HepG2 (cell line): ENCODE measurements at regions not wholly inside any gene's neighbourhood (a gene's known extent, or its start where the extent isn't known, plus 50 kb on each side); places are given as distances from the start of the nearest gene placed in this dataset.

Experiments
- ATAC-seq: fragments of 200-7000 bp; cut with Tn5 transposase; 3 replicates; pipeline ENCODE4 v1.9.1; 2020; ENCODE audit warnings: mild to moderate bottlenecking, moderate library complexity
- BruUV-seq: library from RNA; stranded (reverse); fragments of 400-500 nt; replicated peaks from 2 replicates; lab custom pipeline; 2021; lab: Mats Ljungman, UMichigan
- CTCF ChIA-PET: fragments of 300-600 bp; formaldehyde crosslinking; extraction: SDS; loops from one replicate; lab custom pipeline; 2021; ENCODE audit warnings: low total read pairs, inconsistent platforms, low intra/inter-chr PET ratio; lab: Yijun Ruan, JAX
- POLR2A ChIA-PET: fragments of 350-600 bp; sonication (Branson Sonifier 250); formaldehyde crosslinking; loops from one replicate; lab custom pipeline; 2020; ENCODE audit warnings: antibody characterized with exemption, inconsistent platforms; lab: Yijun Ruan, JAX
- DNase-seq: peaks from one replicate; pipeline ENCODE4 v3.0.0-alpha.2; 2015; ENCODE audit warnings: low spot score
- FAIRE-seq: peaks from 3 replicates; lab custom pipeline; 2011; peaks lifted over from hg19 to GRCh38; lab: Jason Lieb, UNC
- H2AFZ ChIP-seq: one replicate; pipeline ENCODE4 v1.6.1; 2011; ENCODE audit warnings: low read length, inconsistent platforms
- H3K27ac ChIP-seq: fragments of 300-600 bp; 3 replicates; pipeline ENCODE4 v1.8.0; 2011; ENCODE audit warnings: mixed run types, mild to moderate bottlenecking, mixed read lengths, low read length, inconsistent platforms; ENCODE audit not compliant: insufficient read depth; ENCODE audit errors: extremely low read length
- H3K27me3 ChIP-seq, 2 experiments: fragments of 200-600 bp in 1 of 2; 2 replicates in 1 of 2; 3 replicates in 1 of 2; pipeline versions ENCODE4 v1.6.0 to v1.8.0; 2011; ENCODE audit warnings: low read length in 2 of 2, mild to moderate bottlenecking in 2 of 2, moderate library complexity in 2 of 2, inconsistent platforms in 1 of 2; ENCODE audit not compliant: insufficient read depth in 2 of 2, control insufficient read depth in 1 of 2
- H3K36me3 ChIP-seq, 2 experiments: fragments of 200-600 bp in 1 of 2; replicated peaks in 1 of 2; 2 replicates in 1 of 2; 3 replicates in 1 of 2; pipeline versions ENCODE4 v1.5.1 to v1.8.0; 2011; ENCODE audit warnings: low read length in 2 of 2, inconsistent platforms in 1 of 2; ENCODE audit not compliant: insufficient read depth in 2 of 2, control insufficient read depth in 1 of 2
- H3K4me1 ChIP-seq: 2 replicates; pipeline ENCODE4 v1.5.1; 2012; ENCODE audit warnings: low read length, inconsistent platforms; ENCODE audit not compliant: insufficient read depth
- H3K4me2 ChIP-seq: 2 replicates; pipeline ENCODE4 v1.6.0; 2011; ENCODE audit warnings: low read depth, low read length, inconsistent platforms
- H3K4me3 ChIP-seq, 3 experiments: fragments of 200-600 bp in 1 of 3; sonication (generic), shearing (Covaris generic) in 1 of 3; replicated peaks in 1 of 3; 2 replicates each; pipeline ENCODE4 v1.5.1; 2011 to 2016; ENCODE audit warnings: low read length in 3 of 3, inconsistent platforms in 2 of 3, low read depth in 2 of 3, mild to moderate bottlenecking in 2 of 3, control low read depth in 1 of 3, mixed read lengths in 1 of 3; ENCODE audit not compliant: insufficient read depth in 1 of 3
- H3K79me2 ChIP-seq: one replicate; pipeline ENCODE4 v1.6.1; 2011; ENCODE audit warnings: low read length, inconsistent platforms; ENCODE audit not compliant: insufficient read depth
- H3K9ac ChIP-seq: 2 replicates; pipeline ENCODE4 v1.6.0; 2011; ENCODE audit warnings: mild to moderate bottlenecking, low read depth, low read length, inconsistent platforms; ENCODE audit not compliant: insufficient read depth
- H3K9me3 ChIP-seq: 2 replicates; pipeline ENCODE4 v1.5.1; 2012; ENCODE audit warnings: mild to moderate bottlenecking, low read length
- H4K20me1 ChIP-seq: 2 replicates; pipeline ENCODE4 v1.6.0; 2011; ENCODE audit warnings: inconsistent platforms, mild to moderate bottlenecking, low read length, moderate library complexity; ENCODE audit not compliant: insufficient read depth
- ATM ChIP-seq: fragments of 450-650 bp; IDR thresholded peaks from 2 replicates; pipeline ENCODE4 v1.7.1; 2017; ENCODE audit warnings: mild to moderate bottlenecking, borderline replicate concordance
- GTF3A ChIP-seq: sonication (generic); formaldehyde crosslinking; conservative IDR thresholded peaks from 2 replicates; pipeline ENCODE4 v1.4.0; 2020; ENCODE audit warnings: mild to moderate bottlenecking, missing genetic modification reagents
- IKZF5 ChIP-seq: IDR thresholded peaks from 2 replicates; pipeline ENCODE4 v1.6.1; 2018; ENCODE audit warnings: missing genetic modification reagents, mild to moderate bottlenecking, missing compliant biosample characterization
- MAF1 ChIP-seq: sonication (generic); formaldehyde crosslinking; IDR thresholded peaks from 2 replicates; pipeline ENCODE4 v1.5.0; 2020; ENCODE audit warnings: missing genetic modification reagents, borderline replicate concordance
- NFE2L1 ChIP-seq: sonication (generic); formaldehyde crosslinking; IDR thresholded peaks from 2 replicates; pipeline ENCODE4 v1.4.0; 2020; ENCODE audit warnings: missing genetic modification reagents, mild to moderate bottlenecking, borderline replicate concordance
- NR2F2 ChIP-seq: IDR thresholded peaks from 2 replicates; pipeline ENCODE4 v1.6.1; 2012; ENCODE audit warnings: low read depth, inconsistent platforms, borderline replicate concordance
- PITX1 ChIP-seq: sonication (generic); formaldehyde crosslinking; IDR thresholded peaks from 2 replicates; pipeline ENCODE4 v1.5.1; 2020; ENCODE audit warnings: mild to moderate bottlenecking, missing genetic modification reagents
- PLRG1 ChIP-seq: fragments of 450-650 bp; conservative IDR thresholded peaks from 2 replicates; pipeline ENCODE4 v1.6.1; 2016
- ZKSCAN8 ChIP-seq: IDR thresholded peaks from 2 replicates; pipeline ENCODE4 v1.6.1; 2016; ENCODE audit warnings: borderline replicate concordance, missing genetic modification reagents, missing compliant biosample characterization
- ZNF205 ChIP-seq: IDR thresholded peaks from 2 replicates; pipeline ENCODE4 v1.6.1; 2018; ENCODE audit warnings: missing biosample characterization, missing genetic modification reagents
- ZNF224 ChIP-seq: sonication (generic); formaldehyde crosslinking; IDR thresholded peaks from 2 replicates; pipeline ENCODE4 v1.5.0; 2020; ENCODE audit warnings: mild to moderate bottlenecking, missing genetic modification reagents
- ZNF280B ChIP-seq: sonication (generic); formaldehyde crosslinking; IDR thresholded peaks from 2 replicates; pipeline ENCODE4 v1.5.0; 2020; ENCODE audit warnings: missing genetic modification reagents, mild to moderate bottlenecking, borderline replicate concordance
- ZNF337 ChIP-seq: sonication (generic); formaldehyde crosslinking; IDR thresholded peaks from 2 replicates; pipeline ENCODE4 v1.5.1; 2020; ENCODE audit warnings: missing genetic modification reagents, low read depth, mild to moderate bottlenecking, borderline replicate concordance
- ZNF773 ChIP-seq: sonication (generic); formaldehyde crosslinking; IDR thresholded peaks from 2 replicates; pipeline ENCODE4 v1.4.0; 2020; ENCODE audit warnings: missing genetic modification reagents, borderline replicate concordance
- WGBS: methylation state at CpG from one replicate; pipeline ENCODE4 v1.1.6; 2017; ENCODE audit warnings: low lambda C conversion rate; 5-methylcytosine and 5-hydroxymethylcytosine counted together
- in situ Hi-C: cut with HindIII; loops from 2 replicates; pipeline ENCODE4 v1.10.0; 2017; ENCODE audit warnings: low pct_unique_long_range_greater_than_20kb; ENCODE audit not compliant: extremely low pct_ligation_motif_present
- intact Hi-C: fragments of 100-400 bp; cut with micrococcal nuclease; formaldehyde crosslinking; loops from one replicate; pipeline ENCODE4 v1.10.0; 2022; ENCODE audit not compliant: unreplicated experiment

GRCh38 chr5:97778451-97778850, 595.4 kb upstream of the RIOK2 start:
- no peak for DNase-seq
- Histone ChIP-seq H3K79me2 (no peaks in the 10 kb centered on the region), H3K27ac (no peak overlapping the region), H4K20me1 (no peaks in the 10 kb centered on the region), H3K9me3 (peaks cover 35% of the 10 kb centered on the region), H3K4me3 (no peak overlapping the region), H3K9ac (no peak overlapping the region), H3K36me3 (no peaks in the 10 kb centered on the region), H2AFZ (no peak overlapping the region), H3K27me3 (no peaks in the 10 kb centered on the region), H3K4me1 (no peaks in the 10 kb centered on the region), H3K4me2 (no peak overlapping the region)
- ChIA-PET POLR2A (no interaction called here), CTCF (no interaction called here)
- no peak for FAIRE-seq
- 23% methylated on average over 2 of the region's 2 CpGs for WGBS
- in situ Hi-C loops, result no loop called here
- no TSS peak for BruUV-seq
- ATAC-seq, result no peak
- TF ChIP-seq IKZF5 (CRISPR knock-in tag), result no peak
- no peak for TF ChIP-seq ZNF205
- no peak for TF ChIP-seq ZKSCAN8 (CRISPR knock-in tag)
- TF ChIP-seq GTF3A (CRISPR knock-in tag), result no peak
- no peak for TF ChIP-seq NR2F2
- TF ChIP-seq ZNF224 (CRISPR knock-in tag), result no peak
- TF ChIP-seq PLRG1, result no peak
- TF ChIP-seq ATM, result no peak
- no peak for TF ChIP-seq PITX1 (CRISPR knock-in tag)
- TF ChIP-seq NFE2L1 (CRISPR knock-in tag), result no peak
- no peak for TF ChIP-seq MAF1 (CRISPR knock-in tag)
- TF ChIP-seq ZNF337 (CRISPR knock-in tag), result no peak
- no peak for TF ChIP-seq ZNF280B (CRISPR knock-in tag)
- no peak for TF ChIP-seq ZNF773 (CRISPR knock-in tag)
- intact Hi-C loops, result no loop called here
